GM23338 (cell line): ENCODE measurements at regions not wholly inside any gene's neighbourhood (a gene's known extent, or its start where the extent isn't known, plus 50 kb on each side); places are given as distances from the start of the nearest gene placed in this dataset.

ENCODE experiments used
- ATAC-seq: fragments of 200-7000 bp; cut with Tn5 transposase; 3 replicates; pipeline ENCODE4 v1.9.1; 2020
- DNase-seq: peaks from one replicate; pipeline ENCODE4 v3.0.0-alpha.2; 2015; ENCODE audit warnings: low spot score
- H2AFZ ChIP-seq: fragments of 200-600 bp; sonication (generic); 2 replicates; pipeline ENCODE4 v1.8.0; 2016; ENCODE audit warnings: antibody characterized with exemption, mild to moderate bottlenecking, moderate library complexity
- H3F3A ChIP-seq: fragments of 200-600 bp; sonication (generic); replicated peaks from 2 replicates; pipeline ENCODE4 v1.8.0; 2017; ENCODE audit warnings: antibody characterized with exemption, mixed run types, low read depth
- H3K27ac ChIP-seq: fragments of 200-600 bp; sonication (generic); 2 replicates; pipeline ENCODE4 v1.6.1; 2016; ENCODE audit warnings: low read depth
- H3K27me3 ChIP-seq: fragments of 200-600 bp; sonication (generic); 2 replicates; pipeline ENCODE4 v1.8.0; 2016; ENCODE audit warnings: mild to moderate bottlenecking, mixed run types, moderate library complexity; ENCODE audit not compliant: insufficient read depth
- H3K36me3 ChIP-seq: fragments of 200-600 bp; sonication (generic); 2 replicates; pipeline ENCODE4 v1.8.0; 2016; ENCODE audit warnings: mild to moderate bottlenecking; ENCODE audit not compliant: insufficient read depth
- H3K4me1 ChIP-seq: fragments of 200-600 bp; sonication (generic); 2 replicates; pipeline ENCODE4 v1.8.0; 2016; ENCODE audit warnings: mild to moderate bottlenecking, moderate library complexity; ENCODE audit not compliant: insufficient read depth
- H3K4me2 ChIP-seq: fragments of 200-600 bp; sonication (generic); 2 replicates; pipeline ENCODE4 v1.7.1; 2017; ENCODE audit warnings: mixed run types
- H3K4me3 ChIP-seq: fragments of 200-600 bp; sonication (generic); 2 replicates; pipeline ENCODE4 v1.6.1; 2016; ENCODE audit warnings: mixed run types
- H3K79me2 ChIP-seq: fragments of 200-600 bp; sonication (generic); replicated peaks from 2 replicates; pipeline ENCODE4 v1.8.0; 2017; ENCODE audit warnings: mild to moderate bottlenecking; ENCODE audit not compliant: insufficient read depth
- H3K9me2 ChIP-seq: fragments of 200-600 bp; sonication (generic); 2 replicates; pipeline ENCODE4 v1.8.0; 2017; ENCODE audit not compliant: insufficient read depth
- H4K20me1 ChIP-seq: fragments of 200-600 bp; sonication (generic); replicated peaks from 2 replicates; pipeline ENCODE4 v1.8.0; 2017; ENCODE audit warnings: mild to moderate bottlenecking; ENCODE audit not compliant: insufficient read depth
- H3K27ac Mint-ChIP-seq: 2 replicates; pipeline ENCODE4 v1.8.0; 2020; ENCODE audit warnings: inconsistent platforms, mild to moderate bottlenecking, moderate library complexity, mixed read lengths
- H3K27me3 Mint-ChIP-seq: 3 replicates; pipeline ENCODE4 v1.8.0; 2022; ENCODE audit warnings: low read depth, mild to moderate bottlenecking, moderate library complexity, mixed read lengths, inconsistent platforms; ENCODE audit not compliant: insufficient read depth, poor library complexity
- H3K36me3 Mint-ChIP-seq: 3 replicates; pipeline ENCODE4 v1.8.0; 2021; ENCODE audit warnings: low read depth, mild to moderate bottlenecking, inconsistent platforms, moderate library complexity, mixed read lengths
- H3K4me1 Mint-ChIP-seq: 3 replicates; pipeline ENCODE4 v1.8.0; 2020; ENCODE audit warnings: mild to moderate bottlenecking, inconsistent platforms, mixed read lengths
- H3K4me3 Mint-ChIP-seq: 3 replicates; pipeline ENCODE4 v1.8.0; 2021; ENCODE audit warnings: moderate library complexity, mild to moderate bottlenecking, inconsistent platforms, mixed read lengths
- H3K9me3 Mint-ChIP-seq: 3 replicates; pipeline ENCODE4 v1.8.0; 2020; ENCODE audit warnings: moderate library complexity, mild to moderate bottlenecking, inconsistent platforms, mixed read lengths
- EZH2phosphoT487 ChIP-seq: fragments of 200-600 bp; sonication (generic); IDR thresholded peaks from one replicate; pipeline ENCODE4 v1.8.1; 2018; ENCODE audit warnings: antibody characterized with exemption; ENCODE audit not compliant: unreplicated experiment
- POLR2AphosphoS5 ChIP-seq: IDR thresholded peaks from 2 replicates; pipeline ENCODE4 v1.6.1; 2016; ENCODE audit warnings: antibody characterized with exemption, low read depth
- STAT1 ChIP-seq: IDR thresholded peaks from one replicate; pipeline ENCODE4 v1.6.1; 2016; ENCODE audit warnings: antibody characterized with exemption; ENCODE audit not compliant: unreplicated experiment
- TF ChIP-seq, protein P1 (sequence below): fragments of 250-450 bp; sonication (Bioruptor Pico); IDR thresholded peaks from 2 replicates; pipeline ENCODE4 v1.5.0; 2020; ENCODE audit warnings: mild to moderate bottlenecking, moderate library complexity
- TF ChIP-seq, protein P2 (sequence below), 2 experiments: fragments of 200-600 bp in 1 of 2; sonication (generic) in 1 of 2; conservative IDR thresholded peaks; 2 replicates each; pipeline versions ENCODE4 v1.5.1 to v1.6.1; 2016 to 2017; ENCODE audit warnings: antibody characterized with exemption in 2 of 2, low read depth in 2 of 2, mild to moderate bottlenecking in 2 of 2, moderate library complexity in 1 of 2

- TF ChIP-seq, protein P1, sequence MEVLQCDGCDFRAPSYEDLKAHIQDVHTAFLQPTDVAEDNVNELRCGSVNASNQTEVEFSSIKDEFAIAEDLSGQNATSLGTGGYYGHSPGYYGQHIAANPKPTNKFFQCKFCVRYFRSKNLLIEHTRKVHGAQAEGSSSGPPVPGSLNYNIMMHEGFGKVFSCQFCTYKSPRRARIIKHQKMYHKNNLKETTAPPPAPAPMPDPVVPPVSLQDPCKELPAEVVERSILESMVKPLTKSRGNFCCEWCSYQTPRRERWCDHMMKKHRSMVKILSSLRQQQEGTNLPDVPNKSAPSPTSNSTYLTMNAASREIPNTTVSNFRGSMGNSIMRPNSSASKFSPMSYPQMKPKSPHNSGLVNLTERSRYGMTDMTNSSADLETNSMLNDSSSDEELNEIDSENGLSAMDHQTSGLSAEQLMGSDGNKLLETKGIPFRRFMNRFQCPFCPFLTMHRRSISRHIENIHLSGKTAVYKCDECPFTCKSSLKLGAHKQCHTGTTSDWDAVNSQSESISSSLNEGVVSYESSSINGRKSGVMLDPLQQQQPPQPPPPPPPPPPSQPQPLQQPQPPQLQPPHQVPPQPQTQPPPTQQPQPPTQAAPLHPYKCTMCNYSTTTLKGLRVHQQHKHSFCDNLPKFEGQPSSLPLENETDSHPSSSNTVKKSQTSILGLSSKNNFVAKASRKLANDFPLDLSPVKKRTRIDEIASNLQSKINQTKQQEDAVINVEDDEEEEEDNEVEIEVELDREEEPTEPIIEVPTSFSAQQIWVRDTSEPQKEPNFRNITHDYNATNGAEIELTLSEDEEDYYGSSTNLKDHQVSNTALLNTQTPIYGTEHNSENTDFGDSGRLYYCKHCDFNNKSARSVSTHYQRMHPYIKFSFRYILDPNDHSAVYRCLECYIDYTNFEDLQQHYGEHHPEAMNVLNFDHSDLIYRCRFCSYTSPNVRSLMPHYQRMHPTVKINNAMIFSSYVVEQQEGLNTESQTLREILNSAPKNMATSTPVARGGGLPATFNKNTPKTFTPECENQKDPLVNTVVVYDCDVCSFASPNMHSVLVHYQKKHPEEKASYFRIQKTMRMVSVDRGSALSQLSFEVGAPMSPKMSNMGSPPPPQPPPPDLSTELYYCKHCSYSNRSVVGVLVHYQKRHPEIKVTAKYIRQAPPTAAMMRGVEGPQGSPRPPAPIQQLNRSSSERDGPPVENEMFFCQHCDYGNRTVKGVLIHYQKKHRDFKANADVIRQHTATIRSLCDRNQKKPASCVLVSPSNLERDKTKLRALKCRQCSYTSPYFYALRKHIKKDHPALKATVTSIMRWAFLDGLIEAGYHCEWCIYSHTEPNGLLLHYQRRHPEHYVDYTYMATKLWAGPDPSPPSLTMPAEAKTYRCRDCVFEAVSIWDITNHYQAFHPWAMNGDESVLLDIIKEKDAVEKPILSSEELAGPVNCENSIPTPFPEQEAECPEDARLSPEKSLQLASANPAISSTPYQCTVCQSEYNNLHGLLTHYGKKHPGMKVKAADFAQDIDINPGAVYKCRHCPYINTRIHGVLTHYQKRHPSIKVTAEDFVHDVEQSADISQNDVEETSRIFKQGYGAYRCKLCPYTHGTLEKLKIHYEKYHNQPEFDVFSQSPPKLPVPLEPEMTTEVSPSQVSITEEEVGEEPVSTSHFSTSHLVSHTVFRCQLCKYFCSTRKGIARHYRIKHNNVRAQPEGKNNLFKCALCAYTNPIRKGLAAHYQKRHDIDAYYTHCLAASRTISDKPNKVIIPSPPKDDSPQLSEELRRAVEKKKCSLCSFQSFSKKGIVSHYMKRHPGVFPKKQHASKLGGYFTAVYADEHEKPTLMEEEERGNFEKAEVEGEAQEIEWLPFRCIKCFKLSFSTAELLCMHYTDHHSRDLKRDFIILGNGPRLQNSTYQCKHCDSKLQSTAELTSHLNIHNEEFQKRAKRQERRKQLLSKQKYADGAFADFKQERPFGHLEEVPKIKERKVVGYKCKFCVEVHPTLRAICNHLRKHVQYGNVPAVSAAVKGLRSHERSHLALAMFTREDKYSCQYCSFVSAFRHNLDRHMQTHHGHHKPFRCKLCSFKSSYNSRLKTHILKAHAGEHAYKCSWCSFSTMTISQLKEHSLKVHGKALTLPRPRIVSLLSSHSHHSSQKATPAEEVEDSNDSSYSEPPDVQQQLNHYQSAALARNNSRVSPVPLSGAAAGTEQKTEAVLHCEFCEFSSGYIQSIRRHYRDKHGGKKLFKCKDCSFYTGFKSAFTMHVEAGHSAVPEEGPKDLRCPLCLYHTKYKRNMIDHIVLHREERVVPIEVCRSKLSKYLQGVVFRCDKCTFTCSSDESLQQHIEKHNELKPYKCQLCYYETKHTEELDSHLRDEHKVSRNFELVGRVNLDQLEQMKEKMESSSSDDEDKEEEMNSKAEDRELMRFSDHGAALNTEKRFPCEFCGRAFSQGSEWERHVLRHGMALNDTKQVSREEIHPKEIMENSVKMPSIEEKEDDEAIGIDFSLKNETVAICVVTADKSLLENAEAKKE (CRISPR knock-in tag): no peak
- TF ChIP-seq STAT1: no peak
- TF ChIP-seq POLR2AphosphoS5: no peak
Measured at GRCh38 chr1:194296201-194296600, 1109.8 kb upstream of the B3GALT2 start (continued).

GRCh38 chr1:194295685-194296084, 1109.3 kb upstream of the B3GALT2 start:
- Mint-ChIP-seq H3K27me3 (peaks cover 6% of the 10 kb centered on the region), H3K9me3 (no peaks in the 10 kb centered on the region), H3K4me1 (peaks cover 13% of the 10 kb centered on the region), H3K36me3 (no peaks in the 10 kb centered on the region), H3K27ac (no peak overlapping the region), H3K4me3 (no peak overlapping the region)
- H3K4me2 ChIP-seq: no peak overlapping the region
- no peak overlapping the region for H3K4me3 ChIP-seq
- H3K9me2 ChIP-seq: no peaks in the 10 kb centered on the region
- TF ChIP-seq EZH2phosphoT487 (no peak), STAT1 (no peak)
- TF ChIP-seq, protein P2, sequence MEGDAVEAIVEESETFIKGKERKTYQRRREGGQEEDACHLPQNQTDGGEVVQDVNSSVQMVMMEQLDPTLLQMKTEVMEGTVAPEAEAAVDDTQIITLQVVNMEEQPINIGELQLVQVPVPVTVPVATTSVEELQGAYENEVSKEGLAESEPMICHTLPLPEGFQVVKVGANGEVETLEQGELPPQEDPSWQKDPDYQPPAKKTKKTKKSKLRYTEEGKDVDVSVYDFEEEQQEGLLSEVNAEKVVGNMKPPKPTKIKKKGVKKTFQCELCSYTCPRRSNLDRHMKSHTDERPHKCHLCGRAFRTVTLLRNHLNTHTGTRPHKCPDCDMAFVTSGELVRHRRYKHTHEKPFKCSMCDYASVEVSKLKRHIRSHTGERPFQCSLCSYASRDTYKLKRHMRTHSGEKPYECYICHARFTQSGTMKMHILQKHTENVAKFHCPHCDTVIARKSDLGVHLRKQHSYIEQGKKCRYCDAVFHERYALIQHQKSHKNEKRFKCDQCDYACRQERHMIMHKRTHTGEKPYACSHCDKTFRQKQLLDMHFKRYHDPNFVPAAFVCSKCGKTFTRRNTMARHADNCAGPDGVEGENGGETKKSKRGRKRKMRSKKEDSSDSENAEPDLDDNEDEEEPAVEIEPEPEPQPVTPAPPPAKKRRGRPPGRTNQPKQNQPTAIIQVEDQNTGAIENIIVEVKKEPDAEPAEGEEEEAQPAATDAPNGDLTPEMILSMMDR (conservative IDR thresholded peaks at IDR 0.05; ENCODE audit: low read depth in 2 of 2): peak; percentile 72 to 92
- no peaks in the 10 kb centered on the region for H3F3A ChIP-seq
- no peak overlapping the region for H3K27ac ChIP-seq
- H3K36me3 ChIP-seq: no peaks in the 10 kb centered on the region
- no peaks in the 10 kb centered on the region for H4K20me1 ChIP-seq
- no peak overlapping the region for H2AFZ ChIP-seq
- DNase-seq (peak; percentile 76), ATAC-seq (peak; percentile 98)
- no peaks in the 10 kb centered on the region for H3K27me3 ChIP-seq
- H3K4me1 ChIP-seq: peaks cover 6% of the 10 kb centered on the region
- no peaks in the 10 kb centered on the region for H3K79me2 ChIP-seq
